ENCODE measurements at regions not wholly inside any gene's neighbourhood (a gene's known extent, or its start where the extent isn't known, plus 50 kb on each side); places are given as distances from the start of the nearest gene placed in this dataset.

DNA sequence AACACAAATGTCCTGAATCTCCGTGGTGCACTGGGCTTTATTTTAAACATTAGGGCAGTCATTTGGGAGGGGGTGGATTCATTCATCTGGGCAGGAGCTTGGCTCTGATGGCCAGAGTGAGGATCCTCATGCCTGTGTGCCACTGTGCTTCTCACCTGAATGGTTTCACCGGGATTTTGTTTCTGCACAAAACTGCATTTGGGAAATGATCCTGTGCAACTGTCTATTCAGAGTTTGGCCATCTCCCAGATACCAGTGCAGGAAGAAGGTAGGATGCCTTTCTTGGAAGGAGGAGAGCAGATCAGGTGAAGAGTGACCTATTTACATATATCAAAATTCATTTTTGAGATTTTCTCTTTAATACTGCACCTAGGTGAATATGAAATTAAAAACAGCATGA lies 514.4 kb upstream of the SEMA6A start:
- DNase-seq (ENCODE audit: low spot score), result no peak
- H3K9me3 ChIP-seq, result no peaks in the 10 kb centered on the region
- no peak for ATAC-seq (ENCODE audit: insufficient number of reproducible peaks, low FRiP score, low read depth)
- no peaks in the 10 kb centered on the region for H3K36me3 ChIP-seq
- H3K27ac ChIP-seq, result no peak overlapping the region
- TF ChIP-seq CTCF (IDR thresholded peaks at IDR 0.05), result no peak
- no peak overlapping the region for H3K4me3 ChIP-seq
- H3K27me3 ChIP-seq (replicated peaks; ENCODE audit: insufficient read depth), result no peaks in the 10 kb centered on the region
- H3K4me1 ChIP-seq (ENCODE audit: control insufficient read depth in 1 of 2, low read depth in 2 of 2), result no peaks in the 10 kb centered on the region

- H3K27me3 ChIP-seq (replicated peaks; ENCODE audit: insufficient read depth), result no peaks in the 10 kb centered on the region
- H3K27ac ChIP-seq, result no peak overlapping the region
- H3K4me1 ChIP-seq (ENCODE audit: control insufficient read depth in 1 of 2, low read depth in 2 of 2), result no peaks in the 10 kb centered on the region
- TF ChIP-seq CTCF (IDR thresholded peaks at IDR 0.05), result no peak
- H3K36me3 ChIP-seq, result no peaks in the 10 kb centered on the region
- no peaks in the 10 kb centered on the region for H3K9me3 ChIP-seq
- ATAC-seq (ENCODE audit: insufficient number of reproducible peaks, low FRiP score, low read depth), result no peak
- no peak for DNase-seq (ENCODE audit: low spot score)
- H3K4me3 ChIP-seq, result no peak overlapping the region
These were observed 513.6 kb upstream of the SEMA6A start for GRCh38 chr5:117088176-117088575.

GRCh38 chr5:117084067-117084466 lies 509.4 kb upstream of the SEMA6A start:
- no peaks in the 10 kb centered on the region for H3K4me1 ChIP-seq (ENCODE audit: control insufficient read depth in 1 of 2, low read depth in 2 of 2)
- H3K4me3 ChIP-seq, result no peak overlapping the region
- no peaks in the 10 kb centered on the region for H3K36me3 ChIP-seq
- no peak for TF ChIP-seq CTCF (IDR thresholded peaks at IDR 0.05)
- DNase-seq (ENCODE audit: low spot score), result no peak
- ATAC-seq (ENCODE audit: insufficient number of reproducible peaks, low FRiP score, low read depth), result no peak
- H3K27ac ChIP-seq, result no peak overlapping the region
- no peaks in the 10 kb centered on the region for H3K9me3 ChIP-seq
- no peaks in the 10 kb centered on the region for H3K27me3 ChIP-seq (replicated peaks; ENCODE audit: insufficient read depth)

- no peak overlapping the region for H3K4me3 ChIP-seq
- no peak overlapping the region for H3K27ac ChIP-seq
- no peaks in the 10 kb centered on the region for H3K9me3 ChIP-seq
- no peaks in the 10 kb centered on the region for H3K4me1 ChIP-seq (ENCODE audit: control insufficient read depth in 1 of 2, low read depth in 2 of 2)
- ATAC-seq (ENCODE audit: insufficient number of reproducible peaks, low FRiP score, low read depth) (no peak), DNase-seq (ENCODE audit: low spot score) (no peak)
- no peaks in the 10 kb centered on the region for H3K27me3 ChIP-seq (replicated peaks; ENCODE audit: insufficient read depth)
- no peaks in the 10 kb centered on the region for H3K36me3 ChIP-seq
- TF ChIP-seq CTCF (IDR thresholded peaks at IDR 0.05), result no peak
These were observed 508.4 kb upstream of the SEMA6A start for GRCh38 chr5:117082977-117083376.

DNA sequence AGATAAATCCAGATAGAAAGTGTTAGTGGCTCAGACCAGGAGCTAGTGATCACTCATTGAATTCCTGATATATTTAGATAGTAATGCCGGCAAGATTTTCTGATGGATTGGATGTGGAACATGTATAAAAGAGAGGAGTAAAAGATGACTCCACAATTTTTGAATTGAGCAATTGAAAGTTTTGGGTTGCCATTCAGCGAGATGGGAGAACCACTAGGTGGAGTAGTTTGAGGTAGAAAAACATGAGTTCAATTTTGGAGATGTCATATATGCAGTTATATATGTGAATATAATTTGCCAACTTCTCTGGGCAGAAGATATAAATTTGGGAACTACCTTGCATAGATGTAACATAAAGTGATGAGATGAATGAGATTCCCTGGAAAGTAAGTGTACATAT lies 502.5 kb upstream of the SEMA6A start:
- Histone ChIP-seq H3K4me3 (no peak overlapping the region), H3K27ac (no peak overlapping the region), H3K4me1 (ENCODE audit: control insufficient read depth in 1 of 2, low read depth in 2 of 2) (no peaks in the 10 kb centered on the region), H3K36me3 (no peaks in the 10 kb centered on the region), H3K27me3 (replicated peaks; ENCODE audit: insufficient read depth) (no peaks in the 10 kb centered on the region), H3K9me3 (no peaks in the 10 kb centered on the region)
- DNase-seq (ENCODE audit: low spot score) (no peak), ATAC-seq (ENCODE audit: insufficient number of reproducible peaks, low FRiP score, low read depth) (no peak)
- TF ChIP-seq CTCF (IDR thresholded peaks at IDR 0.05), result no peak

Data from thoracic aorta (tissue), 2 donors.